HG02571 (cell line): ENCODE measurements at regions not wholly inside any gene's neighbourhood (a gene's known extent, or its start where the extent isn't known, plus 50 kb on each side); places are given as distances from the start of the nearest gene placed in this dataset.

Experiments used
- ATAC-seq: cut with Tn5 transposase; IDR thresholded peaks from one replicate; pipeline ENCODE4 v1.9.1; 2021; ENCODE audit warnings: mild to moderate bottlenecking, moderate library complexity; ENCODE audit not compliant: unreplicated experiment

DNA sequence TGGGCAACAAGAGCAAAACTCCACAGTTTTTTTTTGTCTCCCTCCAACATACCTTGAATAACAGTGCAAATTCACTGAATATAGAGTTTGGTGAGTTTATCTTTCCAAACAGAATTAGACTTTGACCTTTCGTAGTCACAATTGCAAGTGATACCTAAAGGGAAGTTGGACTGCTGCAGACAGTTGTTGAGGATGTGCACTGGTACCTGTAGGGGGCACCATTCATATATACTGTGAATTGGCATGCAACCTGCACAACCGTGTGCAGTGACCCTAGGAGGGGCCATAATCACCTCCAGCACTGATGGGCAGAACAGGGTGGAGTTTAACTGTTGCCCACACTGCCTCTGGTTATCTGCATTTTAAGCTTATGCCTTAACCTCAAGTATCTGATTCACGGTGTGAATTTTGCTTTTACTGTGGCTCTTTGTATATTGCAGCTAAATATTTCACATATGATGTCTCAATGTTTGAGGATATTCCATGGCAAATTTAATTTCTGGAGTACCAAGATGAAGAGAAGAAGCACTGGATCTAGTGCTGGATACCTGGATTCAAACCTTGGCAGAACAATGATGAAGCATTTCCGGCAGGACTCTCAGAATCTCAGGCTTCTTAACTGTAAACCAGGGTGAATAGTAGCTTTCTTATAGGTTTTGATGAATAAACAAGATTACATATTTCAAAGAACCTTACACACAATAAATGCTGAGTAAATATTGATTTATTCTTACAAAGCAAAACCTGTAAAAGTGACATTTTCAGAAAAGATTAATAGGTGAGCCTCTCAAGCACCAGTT, 144.3 kb downstream of the ACTBL2 start:
- peak; percentile 56 for ATAC-seq

DNA sequence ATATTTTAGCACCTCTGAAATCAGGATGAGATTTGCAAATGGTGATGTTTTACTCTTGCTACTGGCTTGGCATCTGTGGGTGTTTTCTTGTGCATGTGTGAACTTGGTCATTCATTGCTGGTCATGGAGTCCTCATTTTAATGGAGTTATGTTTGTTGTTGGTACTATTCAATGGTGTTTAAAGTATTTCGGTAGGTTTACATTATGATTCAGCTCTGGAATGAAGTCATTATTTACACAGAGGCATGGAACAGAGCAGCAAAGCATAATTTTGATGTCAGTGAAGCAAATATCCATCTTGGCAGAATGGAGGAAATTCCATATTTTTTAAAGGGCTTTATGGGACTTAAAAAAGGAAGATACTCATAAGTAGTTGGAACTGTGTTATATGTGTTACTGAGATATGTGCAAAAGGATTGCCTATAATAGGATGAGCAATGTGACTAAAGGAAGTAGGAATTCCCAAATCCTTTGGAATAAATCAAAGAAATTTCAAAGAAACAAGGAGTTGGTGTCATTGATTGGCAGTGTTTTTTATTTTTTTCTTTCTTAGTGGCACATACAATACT, 147.4 kb downstream of the ACTBL2 start:
- ATAC-seq, result no peak

DNA sequence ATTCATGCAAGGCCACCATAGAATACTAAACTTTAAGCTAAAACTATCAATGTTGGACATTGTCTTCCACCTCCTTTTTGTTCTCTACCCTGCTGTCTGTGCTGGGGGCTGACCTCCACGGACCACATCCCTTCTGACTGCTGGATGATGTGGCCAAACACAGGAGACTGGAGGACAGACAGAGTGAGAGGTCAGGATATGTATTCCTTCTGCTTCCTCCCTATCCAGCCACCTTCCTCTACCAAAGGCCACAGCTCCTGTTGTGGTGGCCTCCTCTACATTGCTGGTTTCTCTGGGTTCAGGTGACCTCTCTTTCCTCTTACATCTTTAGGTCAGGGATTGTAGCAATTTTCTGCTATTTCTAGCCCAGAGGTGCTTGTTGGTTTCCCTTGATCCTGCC, 148.1 kb downstream of the ACTBL2 start:
- ATAC-seq, result no peak

DNA sequence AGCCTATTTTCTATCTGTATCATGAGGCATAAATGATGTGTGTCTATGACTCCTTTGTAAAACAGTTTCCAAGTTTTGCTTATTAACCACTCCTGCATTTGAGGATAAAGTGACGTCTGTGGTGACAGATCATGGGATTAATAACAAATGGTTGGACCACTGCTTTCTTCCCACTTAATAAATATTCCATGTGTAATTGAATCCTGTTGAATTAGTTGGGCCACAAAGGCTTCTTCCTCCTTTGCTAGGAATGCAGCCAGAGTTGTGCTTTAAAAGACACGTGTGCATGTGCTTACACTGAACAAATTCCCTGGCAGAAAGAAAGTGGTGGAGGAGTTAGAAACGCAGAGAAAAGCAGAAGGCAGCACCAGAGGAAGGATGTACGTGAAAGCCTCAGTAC, 150.2 kb downstream of the ACTBL2 start:
- no peak for ATAC-seq

DNA sequence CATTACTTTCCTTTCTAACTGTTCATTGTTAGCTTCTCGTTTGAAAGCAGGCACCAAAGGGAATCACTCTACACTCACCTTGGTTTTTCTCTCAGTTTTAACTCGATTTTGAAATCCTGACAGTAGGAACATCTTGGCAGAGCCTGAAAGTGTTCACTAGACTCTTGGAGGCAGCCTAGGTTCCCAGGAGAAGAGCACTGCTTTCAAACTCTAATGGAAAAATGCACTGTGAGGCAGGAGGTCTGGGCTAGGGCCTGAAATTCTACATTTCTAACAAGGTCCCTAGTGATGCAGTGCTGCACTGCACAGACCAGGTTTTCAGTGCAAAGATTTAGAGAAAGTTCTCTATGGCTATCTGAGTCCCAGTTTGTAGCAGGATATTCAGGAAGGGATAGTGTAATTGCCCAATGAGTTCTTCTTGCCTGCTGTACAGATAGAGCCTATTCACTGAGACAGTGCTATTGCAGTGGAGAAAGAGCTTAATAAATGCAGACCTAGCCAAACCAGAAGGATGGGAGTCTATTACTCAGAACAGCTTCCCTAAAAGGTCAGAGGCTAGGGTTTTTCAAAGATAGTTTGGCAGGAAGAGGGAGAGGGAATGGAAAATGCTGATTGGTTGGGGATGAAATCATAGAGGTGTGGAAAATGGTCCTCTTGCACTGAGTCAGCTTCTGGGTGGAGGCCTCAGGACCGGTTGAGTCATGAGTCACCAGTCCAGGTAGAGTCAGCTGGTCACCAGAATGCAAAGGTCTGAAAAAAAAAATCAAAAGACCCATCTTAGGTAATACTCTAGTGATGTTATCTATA, 153.9 kb downstream of the GPBP1 start:
- no peak for ATAC-seq

DNA sequence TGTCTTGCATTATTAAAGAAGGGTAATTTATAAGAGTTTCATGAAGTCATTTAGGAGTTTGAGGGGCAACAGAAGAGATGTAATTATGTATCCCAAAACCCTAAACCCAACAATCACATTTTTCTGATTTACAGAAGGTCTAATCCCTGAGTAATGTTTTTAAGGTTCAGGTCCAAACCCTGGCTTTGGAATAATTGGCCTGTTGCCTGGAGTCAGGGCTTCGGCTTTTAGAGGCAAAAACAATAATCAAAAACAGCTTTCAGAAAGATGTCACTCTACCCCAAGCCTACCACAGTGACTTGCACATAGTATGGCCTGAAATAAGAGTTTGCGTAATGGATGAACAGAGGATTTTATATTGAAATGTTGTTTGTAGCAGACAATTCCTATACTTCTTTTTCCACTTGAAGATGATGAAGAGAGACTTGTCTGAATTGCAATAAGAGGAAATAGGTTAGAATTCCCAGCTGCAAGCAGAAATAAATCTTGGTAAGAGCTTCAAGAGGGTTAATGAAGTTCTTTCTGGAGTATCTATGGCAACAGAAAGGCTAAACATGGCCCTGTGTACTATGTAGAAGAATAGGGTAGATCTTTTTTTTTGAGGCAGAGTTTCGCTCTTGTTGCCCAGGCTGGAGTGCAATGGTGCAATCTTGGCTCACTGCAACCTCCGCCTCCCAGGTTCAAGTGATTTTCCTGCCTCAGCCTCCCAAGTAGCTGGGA, 152.0 kb downstream of the GPBP1 start:
- no peak for ATAC-seq

DNA sequence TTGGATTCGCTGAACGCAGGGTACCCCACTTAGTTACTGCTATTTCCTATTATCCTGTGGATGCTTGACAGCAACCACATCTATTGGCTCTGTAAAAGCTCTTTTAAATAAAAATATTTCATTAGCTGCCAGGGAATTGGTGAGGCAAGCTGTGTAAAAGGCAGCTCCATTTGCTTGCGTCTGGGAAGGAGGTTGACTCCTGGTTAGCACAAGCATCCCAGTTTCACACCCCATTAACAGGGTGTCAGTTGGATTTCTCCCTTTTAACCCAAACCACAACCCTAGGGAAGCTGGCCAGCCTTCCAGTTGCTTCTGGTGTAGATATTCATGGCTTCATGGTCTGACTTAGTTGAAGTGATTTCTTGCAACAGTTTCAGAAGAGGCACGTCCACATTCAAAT, 151.0 kb downstream of the GPBP1 start:
- ATAC-seq, result no peak

DNA sequence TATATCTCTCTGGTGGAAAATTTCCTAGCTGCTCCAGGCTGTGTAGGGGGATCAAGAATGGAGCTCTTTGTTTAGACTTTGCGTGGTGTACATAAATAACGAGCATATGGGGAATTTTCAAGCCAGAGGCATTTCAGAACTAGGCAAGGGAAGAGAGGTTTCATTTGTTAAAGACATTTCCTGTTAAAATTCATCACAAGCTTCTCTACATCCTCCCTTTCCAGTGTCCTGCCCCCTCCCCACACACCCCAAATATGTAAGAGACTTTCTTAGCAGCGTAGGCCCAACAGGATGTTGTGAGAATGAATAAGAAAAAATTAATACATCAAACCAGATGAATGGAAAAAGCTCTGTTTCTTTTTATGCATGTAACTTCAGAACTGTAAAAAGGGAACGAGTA, 150.3 kb downstream of the GPBP1 start:
- no peak for ATAC-seq

DNA sequence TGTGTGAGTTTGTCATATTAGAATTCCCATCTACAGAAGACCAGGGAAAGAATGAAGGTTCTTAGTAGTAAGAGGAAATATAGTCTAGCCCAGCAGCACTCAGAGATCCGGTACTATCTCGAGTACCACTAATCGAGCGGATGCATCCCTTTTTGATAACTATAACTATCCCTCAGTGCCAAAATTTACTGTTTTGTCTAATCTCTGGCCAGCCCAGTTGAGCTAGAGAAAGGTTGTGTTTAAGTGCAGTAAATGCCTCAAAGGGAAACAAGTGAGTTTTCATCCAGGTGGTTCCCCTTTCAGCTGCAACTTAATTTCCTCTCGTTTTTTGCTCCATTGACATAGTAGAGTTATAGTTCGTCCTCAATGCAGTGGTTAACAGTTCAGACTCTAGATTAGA, 146.7 kb downstream of the GPBP1 start:
- no peak for ATAC-seq

DNA sequence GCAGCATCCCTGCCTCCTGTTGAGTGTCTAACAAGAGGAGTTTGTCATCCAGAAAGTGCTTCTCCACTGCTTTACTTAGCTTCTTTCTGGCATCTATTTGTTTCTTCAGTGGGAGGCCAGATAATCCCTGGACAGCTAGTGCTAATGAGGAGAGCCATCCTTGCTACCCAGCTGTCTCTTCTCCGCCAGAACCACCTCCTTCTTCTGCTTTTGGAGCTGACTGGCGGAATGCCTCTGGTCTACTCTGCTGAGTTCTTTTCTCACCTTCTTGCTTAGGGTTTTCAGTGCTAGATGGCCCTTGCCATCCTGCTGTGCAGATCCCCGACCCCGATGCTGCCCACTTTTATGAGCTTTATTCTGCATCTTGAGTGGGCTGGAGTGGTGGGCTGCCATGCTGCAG, 145.8 kb downstream of the GPBP1 start:
- no peak for ATAC-seq

DNA sequence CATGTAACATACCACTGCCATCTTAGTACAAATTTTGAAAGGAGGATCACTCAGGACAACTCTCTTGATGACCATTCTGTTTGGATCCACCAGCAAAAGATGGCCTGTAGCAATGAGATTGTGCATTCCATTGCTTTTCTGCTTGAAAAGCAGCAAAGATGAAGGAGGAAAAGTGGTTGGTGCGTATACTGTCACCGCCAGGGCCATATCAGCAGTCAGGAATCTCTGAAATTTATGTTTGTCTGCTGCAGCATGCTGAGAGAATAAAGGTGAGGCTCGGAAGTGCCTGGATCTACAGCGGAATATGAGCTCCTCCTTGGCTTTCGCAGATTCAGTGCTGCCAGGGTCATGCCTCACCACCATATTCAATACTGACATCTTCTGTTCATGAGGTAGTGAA, 144.4 kb downstream of the GPBP1 start:
- ATAC-seq, result no peak

DNA sequence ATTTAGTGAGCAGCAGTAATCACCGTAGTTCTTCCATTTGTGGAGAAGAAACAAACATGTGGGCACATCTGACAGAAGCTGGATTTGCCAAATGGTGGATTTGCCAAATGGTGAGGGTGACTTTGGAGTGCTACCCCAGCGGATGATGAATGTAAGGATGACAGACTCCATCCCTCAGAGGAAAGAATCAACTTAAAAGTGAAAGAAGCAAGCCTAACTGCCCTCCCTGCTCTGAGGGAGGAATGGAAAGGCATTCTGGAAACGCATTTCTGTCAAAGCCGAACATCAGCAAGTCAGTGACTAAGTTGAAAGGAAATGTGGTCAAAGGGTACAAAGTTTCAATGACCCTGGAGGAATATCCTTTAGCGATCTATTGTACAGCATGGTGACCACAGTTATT, 143.5 kb downstream of the GPBP1 start:
- no peak for ATAC-seq

DNA sequence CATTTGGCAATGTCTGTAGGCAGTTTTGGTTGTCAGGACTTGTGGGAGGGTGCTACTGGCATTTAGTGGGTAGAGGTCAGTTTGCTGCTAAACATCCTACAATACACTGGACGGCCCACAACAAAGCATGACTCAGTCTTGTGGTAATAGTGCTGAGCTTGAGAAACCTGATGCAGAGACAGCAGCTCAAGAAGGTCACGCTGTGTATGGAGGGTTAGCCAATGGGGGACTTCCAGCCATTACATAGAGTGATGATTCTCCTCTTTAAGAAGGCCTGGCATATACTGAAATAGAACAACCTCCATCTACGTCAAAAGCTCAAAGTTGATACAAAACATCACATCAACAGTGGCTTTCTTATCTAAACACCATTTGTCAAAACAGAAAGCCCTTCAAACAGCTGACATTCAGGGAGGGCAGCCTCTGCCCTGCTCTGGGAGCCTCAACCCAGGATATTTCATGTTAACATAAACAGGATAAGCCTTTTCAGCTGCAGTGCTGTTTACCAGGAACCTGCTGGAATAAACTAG, 143.0 kb downstream of the GPBP1 start:
- ATAC-seq, result no peak

DNA sequence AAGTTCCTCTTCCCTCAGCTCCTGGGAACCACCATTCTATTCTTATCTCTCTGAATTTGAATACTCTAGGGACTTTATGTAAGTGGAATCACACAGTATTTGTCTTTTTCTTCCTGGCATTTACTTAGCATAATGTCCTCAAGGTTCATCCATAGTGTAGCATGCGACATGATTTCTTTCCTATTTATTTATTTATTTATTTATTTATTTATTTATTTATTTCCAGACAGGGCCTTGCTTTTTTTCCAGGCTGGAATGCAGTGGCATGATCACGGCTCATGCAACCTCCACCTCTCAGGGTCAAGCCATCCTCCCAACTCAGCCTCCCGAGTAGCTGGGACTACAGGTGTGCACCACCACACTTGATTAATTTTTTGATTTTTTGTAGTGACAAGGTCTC, 142.1 kb downstream of the GPBP1 start:
- ATAC-seq, result no peak
